ENCODE measurements at regions not wholly inside any gene's neighbourhood (a gene's known extent, or its start where the extent isn't known, plus 50 kb on each side); places are given as distances from the start of the nearest gene placed in this dataset.

DNA sequence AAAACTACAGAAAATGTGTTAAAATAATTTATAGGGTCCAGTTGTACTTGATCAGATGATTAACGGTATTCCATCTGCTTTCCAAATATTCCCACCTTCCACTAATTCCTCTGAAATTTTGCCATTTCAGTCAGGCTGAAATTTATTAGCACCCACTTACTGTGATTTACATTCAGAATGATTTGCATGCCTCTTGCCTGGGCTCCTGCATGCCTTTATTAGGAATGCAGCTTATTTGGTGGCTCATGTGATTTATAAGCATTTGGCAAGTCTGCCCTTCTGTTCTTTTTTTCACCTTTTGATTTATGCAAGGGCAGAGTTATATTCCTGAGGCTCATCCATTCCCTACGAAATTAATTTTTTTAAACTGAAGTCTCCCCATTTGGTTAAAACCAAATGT is 1594.5 kb upstream of the PIK3C3 start:
- TF ChIP-seq, protein P1, sequence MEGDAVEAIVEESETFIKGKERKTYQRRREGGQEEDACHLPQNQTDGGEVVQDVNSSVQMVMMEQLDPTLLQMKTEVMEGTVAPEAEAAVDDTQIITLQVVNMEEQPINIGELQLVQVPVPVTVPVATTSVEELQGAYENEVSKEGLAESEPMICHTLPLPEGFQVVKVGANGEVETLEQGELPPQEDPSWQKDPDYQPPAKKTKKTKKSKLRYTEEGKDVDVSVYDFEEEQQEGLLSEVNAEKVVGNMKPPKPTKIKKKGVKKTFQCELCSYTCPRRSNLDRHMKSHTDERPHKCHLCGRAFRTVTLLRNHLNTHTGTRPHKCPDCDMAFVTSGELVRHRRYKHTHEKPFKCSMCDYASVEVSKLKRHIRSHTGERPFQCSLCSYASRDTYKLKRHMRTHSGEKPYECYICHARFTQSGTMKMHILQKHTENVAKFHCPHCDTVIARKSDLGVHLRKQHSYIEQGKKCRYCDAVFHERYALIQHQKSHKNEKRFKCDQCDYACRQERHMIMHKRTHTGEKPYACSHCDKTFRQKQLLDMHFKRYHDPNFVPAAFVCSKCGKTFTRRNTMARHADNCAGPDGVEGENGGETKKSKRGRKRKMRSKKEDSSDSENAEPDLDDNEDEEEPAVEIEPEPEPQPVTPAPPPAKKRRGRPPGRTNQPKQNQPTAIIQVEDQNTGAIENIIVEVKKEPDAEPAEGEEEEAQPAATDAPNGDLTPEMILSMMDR (IDR thresholded peaks at IDR 0.05; ENCODE audit: insufficient read depth, low read length, poor library complexity, severe bottlenecking) = no peak
- no peak for TF ChIP-seq EZH2phosphoT487 (conservative IDR thresholded peaks at IDR 0.05; ENCODE audit: low read length)

Data from SU-DHL-6 (cell line).